ENCODE measurements at regions not wholly inside any gene's neighbourhood (a gene's known extent, or its start where the extent isn't known, plus 50 kb on each side); places are given as distances from the start of the nearest gene placed in this dataset.

DNA sequence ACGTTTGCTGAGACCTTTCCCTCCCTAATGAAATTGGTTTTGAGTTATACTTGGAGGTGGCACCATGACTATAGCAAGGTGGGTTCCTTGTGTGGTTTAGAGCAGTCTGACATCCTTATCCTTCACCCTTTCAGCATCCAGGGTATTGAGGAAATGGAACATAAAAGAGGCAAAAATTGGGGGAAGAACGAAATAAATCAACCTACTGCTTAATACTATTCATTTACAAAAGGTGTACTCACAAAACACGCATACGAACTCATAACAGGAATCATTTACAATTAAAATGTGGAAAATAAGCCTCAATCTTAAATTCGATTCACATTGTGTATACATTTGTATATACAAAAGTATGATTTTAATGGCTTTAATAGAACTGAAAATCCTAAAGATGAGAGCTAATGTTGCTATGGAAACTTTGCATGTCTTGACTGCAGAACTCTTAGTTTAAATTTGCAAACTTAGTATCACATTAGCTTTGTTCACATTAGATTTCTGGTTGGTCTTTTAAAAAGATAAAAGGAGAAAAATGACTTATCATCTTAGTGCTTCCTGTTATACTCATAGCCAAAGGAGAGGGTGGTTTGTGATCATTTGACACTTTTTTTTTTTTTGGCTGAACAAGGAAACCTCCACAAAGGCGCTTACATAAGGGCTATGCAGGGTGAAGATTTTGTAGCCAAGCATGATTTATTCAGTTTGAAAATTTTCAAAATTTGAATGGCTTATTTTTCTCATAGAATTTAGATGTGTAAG lies 76.1 kb upstream of the ATXN1 start:
- ChIA-PET POLR2A (interaction anchor here (0.6 to 1.2 kb wide), 2 partner anchors 12 to 686 kb away, joined by 3 read pairs; no protein-coding TSS in a partner anchor), CTCF (ENCODE audit: unreplicated experiment) (no interaction called here)
- Histone ChIP-seq H4K20me1 (ENCODE audit: insufficient read depth, low read length) (no peaks in the 10 kb centered on the region), H3K4me1 (ENCODE audit: insufficient read depth, low read length, poor library complexity, severe bottlenecking) (no peaks in the 10 kb centered on the region), H3K4me3 (ENCODE audit: low read depth, low read length, poor library complexity, severe bottlenecking) (no peak overlapping the region), H3K79me2 (ENCODE audit: insufficient read depth, low read depth, low read length) (no peaks in the 10 kb centered on the region), H3K27ac (ENCODE audit: low read depth, low read length, poor library complexity, severe bottlenecking) (no peak overlapping the region), H3K4me2 (ENCODE audit: low read length) (no peak overlapping the region), H3K9me3 (ENCODE audit: low read length) (no peaks in the 10 kb centered on the region), H3K36me3 (ENCODE audit: insufficient read depth, low read length) (no peaks in the 10 kb centered on the region), H3K9me2 (ENCODE audit: insufficient read depth, low read length) (no peaks in the 10 kb centered on the region), H2AFZ (ENCODE audit: low read length) (no peak overlapping the region)
- BruUV-seq (replicated peaks): no TSS peak
- no peak for TF ChIP-seq EZH2phosphoT487 (IDR thresholded peaks at IDR 0.05; ENCODE audit: borderline replicate concordance, low read depth, low read length)
- TF ChIP-seq, protein P1, sequence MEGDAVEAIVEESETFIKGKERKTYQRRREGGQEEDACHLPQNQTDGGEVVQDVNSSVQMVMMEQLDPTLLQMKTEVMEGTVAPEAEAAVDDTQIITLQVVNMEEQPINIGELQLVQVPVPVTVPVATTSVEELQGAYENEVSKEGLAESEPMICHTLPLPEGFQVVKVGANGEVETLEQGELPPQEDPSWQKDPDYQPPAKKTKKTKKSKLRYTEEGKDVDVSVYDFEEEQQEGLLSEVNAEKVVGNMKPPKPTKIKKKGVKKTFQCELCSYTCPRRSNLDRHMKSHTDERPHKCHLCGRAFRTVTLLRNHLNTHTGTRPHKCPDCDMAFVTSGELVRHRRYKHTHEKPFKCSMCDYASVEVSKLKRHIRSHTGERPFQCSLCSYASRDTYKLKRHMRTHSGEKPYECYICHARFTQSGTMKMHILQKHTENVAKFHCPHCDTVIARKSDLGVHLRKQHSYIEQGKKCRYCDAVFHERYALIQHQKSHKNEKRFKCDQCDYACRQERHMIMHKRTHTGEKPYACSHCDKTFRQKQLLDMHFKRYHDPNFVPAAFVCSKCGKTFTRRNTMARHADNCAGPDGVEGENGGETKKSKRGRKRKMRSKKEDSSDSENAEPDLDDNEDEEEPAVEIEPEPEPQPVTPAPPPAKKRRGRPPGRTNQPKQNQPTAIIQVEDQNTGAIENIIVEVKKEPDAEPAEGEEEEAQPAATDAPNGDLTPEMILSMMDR (conservative IDR thresholded peaks at IDR 0.05; ENCODE audit: low read length): no peak
- DNase-seq (ENCODE audit: low spot score): no peak
- intact Hi-C loops (cut with micrococcal nuclease; ENCODE audit: unreplicated experiment): no loop called here

DNA sequence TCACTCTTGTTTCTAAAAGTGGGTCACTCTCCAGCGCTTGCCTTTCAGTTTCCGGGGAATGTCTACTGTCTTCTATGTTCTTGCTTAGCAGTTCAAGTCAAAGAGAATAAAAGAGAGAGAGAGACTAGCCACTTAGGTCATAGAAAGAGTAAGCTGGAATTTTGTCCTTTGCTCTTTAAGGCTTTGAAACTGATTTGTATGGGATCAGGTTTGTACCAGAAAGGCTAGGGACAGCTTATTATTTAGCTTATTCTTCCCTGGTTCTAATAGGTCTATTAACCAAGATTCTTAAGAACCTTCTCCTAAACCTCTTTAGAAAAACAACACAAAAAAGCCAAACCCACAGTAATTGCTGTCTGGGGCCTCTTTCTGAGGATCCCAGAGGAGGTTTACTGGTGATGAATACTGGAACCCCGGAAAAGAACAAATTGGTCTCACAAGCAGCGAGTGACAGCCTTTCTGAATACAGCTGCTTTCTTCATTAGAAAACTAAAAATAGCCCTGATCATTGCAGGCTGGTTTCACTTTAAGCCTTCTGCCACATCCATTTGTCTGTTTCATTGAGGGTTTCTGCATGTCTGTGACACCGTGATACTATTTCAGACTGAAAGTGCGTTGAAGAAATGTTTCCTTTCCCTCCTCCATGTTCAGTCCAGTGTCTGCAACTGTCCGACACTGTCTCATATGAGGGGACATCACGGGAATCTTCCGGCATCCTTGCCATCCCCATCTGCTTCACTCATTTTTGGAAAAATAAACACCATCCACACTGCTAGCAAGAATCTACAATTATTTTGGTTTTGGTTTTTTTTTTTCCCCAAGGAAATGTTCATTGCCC lies 75.1 kb upstream of the ATXN1 start:
- intact Hi-C loops (cut with micrococcal nuclease; ENCODE audit: unreplicated experiment): no loop called here
- no TSS peak for BruUV-seq (replicated peaks)
- H2AFZ ChIP-seq (ENCODE audit: low read length): no peak overlapping the region
- ChIA-PET CTCF (ENCODE audit: unreplicated experiment) (no interaction called here), POLR2A (interaction anchor here (1.2 kb wide), 1 partner anchor 11 kb away, joined by 3 read pairs; no protein-coding TSS in a partner anchor)
- TF ChIP-seq, protein P1 (conservative IDR thresholded peaks at IDR 0.05; ENCODE audit: low read length): no peak
- TF ChIP-seq EZH2phosphoT487 (IDR thresholded peaks at IDR 0.05; ENCODE audit: borderline replicate concordance, low read depth, low read length): no peak
- H3K9me3 ChIP-seq (ENCODE audit: low read length): no peaks in the 10 kb centered on the region
- DNase-seq (ENCODE audit: low spot score): no peak
- no peaks in the 10 kb centered on the region for H4K20me1 ChIP-seq (ENCODE audit: insufficient read depth, low read length)
- H3K27ac ChIP-seq (ENCODE audit: low read depth, low read length, poor library complexity, severe bottlenecking): no peak overlapping the region
- no peak overlapping the region for H3K4me3 ChIP-seq (ENCODE audit: low read depth, low read length, poor library complexity, severe bottlenecking)
- no peaks in the 10 kb centered on the region for H3K4me1 ChIP-seq (ENCODE audit: insufficient read depth, low read length, poor library complexity, severe bottlenecking)
- no peak overlapping the region for H3K4me2 ChIP-seq (ENCODE audit: low read length)
- no peaks in the 10 kb centered on the region for H3K36me3 ChIP-seq (ENCODE audit: insufficient read depth, low read length)
- H3K9me2 ChIP-seq (ENCODE audit: insufficient read depth, low read length): no peaks in the 10 kb centered on the region
- no peaks in the 10 kb centered on the region for H3K79me2 ChIP-seq (ENCODE audit: insufficient read depth, low read depth, low read length)
